ENCODE measurements at regions not wholly inside any gene's neighbourhood (a gene's known extent, or its start where the extent isn't known, plus 50 kb on each side); places are given as distances from the start of the nearest gene placed in this dataset.
A peak's percentile ranks its signal among the peaks of the same experiment; 100 is the strongest.

DNA sequence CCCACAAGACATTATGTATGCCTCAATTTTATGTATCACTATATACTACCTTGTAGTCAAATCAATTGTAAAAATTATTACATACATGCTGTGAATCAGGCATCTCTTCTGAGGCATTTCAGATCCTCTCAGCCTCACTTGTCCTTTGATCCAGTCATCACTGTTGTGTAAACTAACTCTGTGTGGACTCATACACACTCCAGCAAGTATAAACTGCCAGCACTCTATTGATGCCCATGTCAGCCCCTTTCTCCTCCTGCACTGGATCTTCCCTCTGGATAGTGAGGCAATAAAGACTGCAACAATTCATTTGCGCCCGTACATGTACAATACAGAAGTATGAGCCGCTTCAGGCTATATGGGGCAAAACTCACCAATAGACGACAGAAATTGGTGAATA lies 364.7 kb upstream of the TGFBR2 start:
- Histone ChIP-seq H3K4me3 (ENCODE audit: low read length, poor library complexity, severe bottlenecking) (no peak overlapping the region), H3K79me2 (ENCODE audit: insufficient read depth, low read length) (no peaks in the 10 kb centered on the region), H3K9me3 (ENCODE audit: insufficient read depth, low read depth, low read length) (no peaks in the 10 kb centered on the region), H3K36me3 (ENCODE audit: insufficient read depth, low read length) (no peaks in the 10 kb centered on the region), H3F3A (ENCODE audit: low read depth) (no peaks in the 10 kb centered on the region), H3K9me2 (replicated peaks; ENCODE audit: low read depth, low read length) (no peaks in the 10 kb centered on the region), H2AFZ (ENCODE audit: low read length) (no peak overlapping the region), H3K27me3 (ENCODE audit: insufficient read depth, low read length, poor library complexity, severe bottlenecking) (no peaks in the 10 kb centered on the region), H3K4me2 (ENCODE audit: low read depth, low read length, poor library complexity, severe bottlenecking) (no peak overlapping the region), H3K4me1 (ENCODE audit: insufficient read depth, low read length, poor library complexity, severe bottlenecking) (peaks cover 5% of the 10 kb centered on the region), H3K9ac (ENCODE audit: low read depth, low read length, poor library complexity, severe bottlenecking) (no peak overlapping the region), H4K20me1 (ENCODE audit: insufficient read depth, low read length, poor library complexity, severe bottlenecking) (no peaks in the 10 kb centered on the region)
- TF ChIP-seq EZH2phosphoT487 (IDR thresholded peaks at IDR 0.05; ENCODE audit: borderline replicate concordance): no peak
- TF ChIP-seq, protein P1, sequence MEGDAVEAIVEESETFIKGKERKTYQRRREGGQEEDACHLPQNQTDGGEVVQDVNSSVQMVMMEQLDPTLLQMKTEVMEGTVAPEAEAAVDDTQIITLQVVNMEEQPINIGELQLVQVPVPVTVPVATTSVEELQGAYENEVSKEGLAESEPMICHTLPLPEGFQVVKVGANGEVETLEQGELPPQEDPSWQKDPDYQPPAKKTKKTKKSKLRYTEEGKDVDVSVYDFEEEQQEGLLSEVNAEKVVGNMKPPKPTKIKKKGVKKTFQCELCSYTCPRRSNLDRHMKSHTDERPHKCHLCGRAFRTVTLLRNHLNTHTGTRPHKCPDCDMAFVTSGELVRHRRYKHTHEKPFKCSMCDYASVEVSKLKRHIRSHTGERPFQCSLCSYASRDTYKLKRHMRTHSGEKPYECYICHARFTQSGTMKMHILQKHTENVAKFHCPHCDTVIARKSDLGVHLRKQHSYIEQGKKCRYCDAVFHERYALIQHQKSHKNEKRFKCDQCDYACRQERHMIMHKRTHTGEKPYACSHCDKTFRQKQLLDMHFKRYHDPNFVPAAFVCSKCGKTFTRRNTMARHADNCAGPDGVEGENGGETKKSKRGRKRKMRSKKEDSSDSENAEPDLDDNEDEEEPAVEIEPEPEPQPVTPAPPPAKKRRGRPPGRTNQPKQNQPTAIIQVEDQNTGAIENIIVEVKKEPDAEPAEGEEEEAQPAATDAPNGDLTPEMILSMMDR (conservative IDR thresholded peaks at IDR 0.05; ENCODE audit: low read length): no peak

DNA sequence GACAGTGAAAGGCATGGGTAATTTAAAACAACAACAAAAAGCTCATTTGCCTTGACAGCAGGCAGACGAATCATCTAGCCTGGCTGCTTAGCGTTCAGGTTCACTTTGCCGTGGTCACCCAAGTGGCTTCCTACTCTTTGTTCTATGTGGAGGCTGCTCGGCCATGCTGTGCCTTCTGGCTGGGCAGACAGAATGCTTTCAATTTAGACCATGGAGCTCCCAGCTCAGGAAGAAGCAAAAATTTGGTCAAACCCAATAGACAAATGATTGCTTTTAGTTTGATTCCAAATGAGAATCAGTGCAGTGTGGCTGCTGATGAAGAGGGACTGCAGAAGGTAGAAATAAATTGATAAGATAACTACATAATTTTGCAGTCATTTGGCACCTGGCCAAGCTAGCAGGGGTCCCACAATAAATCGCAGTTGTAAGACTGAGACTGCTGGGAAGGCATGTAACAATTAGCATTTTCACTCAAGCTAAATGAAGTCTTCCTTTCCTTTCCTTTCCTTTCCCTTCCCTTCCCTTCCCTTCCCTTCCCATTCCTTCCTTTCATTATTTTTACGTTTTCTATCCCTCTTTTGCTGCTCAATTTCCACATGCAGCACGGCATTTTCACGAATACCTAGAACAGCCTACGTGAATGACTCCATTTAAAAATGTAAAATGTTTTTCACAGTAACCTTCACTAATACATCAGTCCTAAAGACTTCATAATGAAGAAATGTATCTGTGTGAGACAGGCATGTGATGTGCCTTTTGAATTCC lies 360.4 kb upstream of the TGFBR2 start:
- Histone ChIP-seq H3K4me3 (ENCODE audit: low read length, poor library complexity, severe bottlenecking) (no peak overlapping the region), H3K9me3 (ENCODE audit: insufficient read depth, low read depth, low read length) (no peaks in the 10 kb centered on the region), H3K36me3 (ENCODE audit: insufficient read depth, low read length) (no peaks in the 10 kb centered on the region), H3K9ac (ENCODE audit: low read depth, low read length, poor library complexity, severe bottlenecking) (no peak overlapping the region), H2AFZ (ENCODE audit: low read length) (peak overlapping the region; percentile 61), H3K4me1 (ENCODE audit: insufficient read depth, low read length, poor library complexity, severe bottlenecking) (peaks cover 15% of the 10 kb centered on the region), H3K4me2 (ENCODE audit: low read depth, low read length, poor library complexity, severe bottlenecking) (peak overlapping the region; percentile 28), H3K27me3 (ENCODE audit: insufficient read depth, low read length, poor library complexity, severe bottlenecking) (no peaks in the 10 kb centered on the region), H4K20me1 (ENCODE audit: insufficient read depth, low read length, poor library complexity, severe bottlenecking) (no peaks in the 10 kb centered on the region), H3K9me2 (replicated peaks; ENCODE audit: low read depth, low read length) (no peaks in the 10 kb centered on the region), H3F3A (ENCODE audit: low read depth) (no peaks in the 10 kb centered on the region), H3K79me2 (ENCODE audit: insufficient read depth, low read length) (no peaks in the 10 kb centered on the region)
- no peak for TF ChIP-seq EZH2phosphoT487 (IDR thresholded peaks at IDR 0.05; ENCODE audit: borderline replicate concordance)
- TF ChIP-seq, protein P1 (conservative IDR thresholded peaks at IDR 0.05; ENCODE audit: low read length): no peak

DNA sequence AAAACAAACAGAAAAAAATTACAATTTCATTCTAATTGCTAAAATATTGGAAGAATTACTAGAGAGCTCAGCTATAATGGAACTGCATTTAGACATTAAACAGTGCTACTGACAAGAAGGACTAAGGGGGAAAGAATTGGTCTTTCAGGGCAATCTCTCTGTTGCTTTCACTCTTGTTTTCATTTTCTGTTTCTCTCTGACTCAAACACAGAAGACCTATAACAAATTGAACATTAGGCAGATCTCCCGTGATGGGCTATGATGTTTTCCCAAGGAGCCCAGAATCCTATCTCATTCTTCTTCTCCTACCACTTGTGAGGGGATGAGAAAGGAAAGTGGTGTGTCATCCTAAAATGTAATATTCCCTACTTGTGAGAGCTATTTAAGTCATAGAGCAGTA lies 358.0 kb upstream of the TGFBR2 start:
- TF ChIP-seq EZH2phosphoT487 (IDR thresholded peaks at IDR 0.05; ENCODE audit: borderline replicate concordance): no peak
- TF ChIP-seq, protein P1 (conservative IDR thresholded peaks at IDR 0.05; ENCODE audit: low read length): no peak
- Histone ChIP-seq H3K9me2 (replicated peaks; ENCODE audit: low read depth, low read length) (no peaks in the 10 kb centered on the region), H3K9ac (ENCODE audit: low read depth, low read length, poor library complexity, severe bottlenecking) (no peak overlapping the region), H3K4me1 (ENCODE audit: insufficient read depth, low read length, poor library complexity, severe bottlenecking) (peaks cover 18% of the 10 kb centered on the region), H3K27me3 (ENCODE audit: insufficient read depth, low read length, poor library complexity, severe bottlenecking) (no peaks in the 10 kb centered on the region), H3F3A (ENCODE audit: low read depth) (no peaks in the 10 kb centered on the region), H3K79me2 (ENCODE audit: insufficient read depth, low read length) (no peaks in the 10 kb centered on the region), H2AFZ (ENCODE audit: low read length) (peak overlapping the region; percentile 37), H4K20me1 (ENCODE audit: insufficient read depth, low read length, poor library complexity, severe bottlenecking) (no peaks in the 10 kb centered on the region), H3K4me3 (ENCODE audit: low read length, poor library complexity, severe bottlenecking) (no peak overlapping the region), H3K9me3 (ENCODE audit: insufficient read depth, low read depth, low read length) (no peaks in the 10 kb centered on the region), H3K4me2 (ENCODE audit: low read depth, low read length, poor library complexity, severe bottlenecking) (peak overlapping the region; percentile 20), H3K36me3 (ENCODE audit: insufficient read depth, low read length) (no peaks in the 10 kb centered on the region)
